ENCODE measurements at regions not wholly inside any gene's neighbourhood (a gene's known extent, or its start where the extent isn't known, plus 50 kb on each side); places are given as distances from the start of the nearest gene placed in this dataset.

DNA sequence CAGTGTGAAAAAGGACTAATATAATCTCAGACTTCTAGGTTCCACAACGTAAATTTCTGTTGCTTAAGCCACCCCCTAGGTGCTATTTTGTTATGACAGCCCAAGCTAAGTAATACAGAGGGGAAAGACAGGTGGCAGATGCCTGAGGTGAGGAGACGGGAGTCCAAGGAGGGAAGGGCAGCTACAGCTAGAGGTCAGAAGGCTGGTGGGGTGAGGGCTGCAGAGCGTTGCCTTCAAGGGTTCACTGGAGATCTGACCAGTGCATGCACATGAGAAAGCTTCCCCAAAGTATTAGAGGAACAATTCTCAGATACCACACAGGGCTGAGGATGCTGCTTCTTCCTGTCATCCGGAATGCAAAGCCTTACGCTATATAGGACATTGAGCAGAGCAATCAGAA, 104.7 kb upstream of the IRX4 start:
- TF ChIP-seq, protein P1, sequence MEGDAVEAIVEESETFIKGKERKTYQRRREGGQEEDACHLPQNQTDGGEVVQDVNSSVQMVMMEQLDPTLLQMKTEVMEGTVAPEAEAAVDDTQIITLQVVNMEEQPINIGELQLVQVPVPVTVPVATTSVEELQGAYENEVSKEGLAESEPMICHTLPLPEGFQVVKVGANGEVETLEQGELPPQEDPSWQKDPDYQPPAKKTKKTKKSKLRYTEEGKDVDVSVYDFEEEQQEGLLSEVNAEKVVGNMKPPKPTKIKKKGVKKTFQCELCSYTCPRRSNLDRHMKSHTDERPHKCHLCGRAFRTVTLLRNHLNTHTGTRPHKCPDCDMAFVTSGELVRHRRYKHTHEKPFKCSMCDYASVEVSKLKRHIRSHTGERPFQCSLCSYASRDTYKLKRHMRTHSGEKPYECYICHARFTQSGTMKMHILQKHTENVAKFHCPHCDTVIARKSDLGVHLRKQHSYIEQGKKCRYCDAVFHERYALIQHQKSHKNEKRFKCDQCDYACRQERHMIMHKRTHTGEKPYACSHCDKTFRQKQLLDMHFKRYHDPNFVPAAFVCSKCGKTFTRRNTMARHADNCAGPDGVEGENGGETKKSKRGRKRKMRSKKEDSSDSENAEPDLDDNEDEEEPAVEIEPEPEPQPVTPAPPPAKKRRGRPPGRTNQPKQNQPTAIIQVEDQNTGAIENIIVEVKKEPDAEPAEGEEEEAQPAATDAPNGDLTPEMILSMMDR (IDR thresholded peaks at IDR 0.05; ENCODE audit: extremely low read depth in 1 of 2, insufficient read depth in 1 of 2, low read depth in 1 of 2, low read length in 2 of 2): no peak
- TF ChIP-seq EZH2 (IDR thresholded peaks at IDR 0.05; ENCODE audit: borderline replicate concordance, low read depth, low read length, severe bottlenecking) (no peak), POLR2AphosphoS5 (IDR thresholded peaks at IDR 0.05; ENCODE audit: insufficient read depth, low read depth, low read length) (no peak), GATA2 (IDR thresholded peaks at IDR 0.05; ENCODE audit: insufficient read depth, insufficient read length, low read depth, low read length) (no peak)

All from endothelial cell of umbilical vein (primary cell).